GM21529 (cell line): ENCODE measurements at regions not wholly inside any gene's neighbourhood (a gene's known extent, or its start where the extent isn't known, plus 50 kb on each side); places are given as distances from the start of the nearest gene placed in this dataset.

ENCODE experiments used
- ATAC-seq: cut with Tn5 transposase; IDR thresholded peaks from one replicate; pipeline ENCODE4 v1.9.1; 2021; ENCODE audit not compliant: unreplicated experiment

DNA sequence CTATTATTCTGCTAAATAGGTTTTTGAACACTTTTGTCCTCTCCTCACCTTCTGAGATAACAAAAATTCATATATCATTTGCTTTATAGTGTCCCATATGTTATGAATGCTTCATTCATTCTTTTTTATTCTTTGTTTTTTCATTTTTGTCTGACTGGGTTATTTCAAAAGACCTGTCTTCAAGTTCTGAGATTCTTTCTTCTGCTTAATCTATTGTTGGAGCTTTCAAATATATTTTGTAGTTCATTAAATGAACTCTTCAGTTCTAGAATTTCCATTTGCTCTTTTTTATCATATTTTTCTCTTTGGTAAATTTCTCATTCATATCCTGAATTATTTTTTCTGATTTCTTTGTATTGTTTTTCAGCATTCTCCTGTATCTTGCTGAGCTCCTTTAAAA is 53.1 kb upstream of the SCIN start:
- no peak for ATAC-seq

DNA sequence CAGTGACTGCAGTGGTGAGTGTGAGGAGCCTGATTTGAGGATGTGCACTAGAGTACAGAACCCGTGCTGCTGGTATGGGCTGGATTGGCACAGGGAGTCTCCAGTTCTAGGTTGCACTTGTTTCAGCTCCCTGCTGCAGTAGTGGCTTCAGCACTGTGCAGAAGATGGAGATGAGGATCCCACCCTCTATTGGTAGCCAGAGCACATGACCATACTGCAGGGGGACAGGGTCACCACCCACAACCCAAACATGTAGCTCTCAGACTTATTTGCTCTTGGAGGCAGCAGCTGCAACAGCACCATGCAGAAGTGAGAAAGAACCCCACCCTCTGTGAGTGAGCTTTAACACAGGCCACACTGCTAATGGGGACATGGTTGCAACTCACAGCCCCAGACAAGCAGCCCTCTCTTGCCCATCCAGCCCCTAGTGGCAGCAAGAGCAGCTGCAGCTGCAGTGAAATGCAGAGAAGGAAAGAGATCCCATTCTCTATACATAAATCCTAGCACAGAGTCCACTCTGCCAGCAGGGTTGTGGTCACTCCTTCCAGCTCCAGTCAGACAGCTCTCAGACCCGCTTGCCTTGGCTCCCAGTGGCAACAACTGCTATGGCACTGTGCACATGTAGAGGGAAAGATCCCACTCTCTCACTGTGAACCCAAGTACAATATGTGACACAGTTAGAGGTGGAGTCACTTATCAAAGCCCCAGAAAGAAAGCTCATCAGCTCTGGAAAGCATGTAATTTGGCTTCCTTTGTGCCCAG is 51.4 kb upstream of the SCIN start:
- ATAC-seq, result peak; percentile 91

DNA sequence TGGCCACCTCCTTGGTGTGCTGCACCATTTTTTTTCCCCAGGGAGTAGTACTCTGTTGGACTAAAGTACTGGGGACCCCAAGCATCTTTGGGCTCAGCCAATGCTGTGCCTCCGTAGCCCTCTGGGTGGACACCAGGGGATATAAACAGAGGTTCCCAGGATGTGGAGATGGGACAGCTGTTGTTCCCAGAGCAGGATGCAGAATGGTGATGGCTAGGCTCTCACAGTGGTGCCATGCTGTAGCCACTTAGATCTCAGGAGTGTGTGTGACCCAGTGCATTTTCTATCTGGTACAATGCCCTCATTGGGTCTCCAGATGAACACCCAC is 50.9 kb upstream of the SCIN start:
- no peak for ATAC-seq
